ENCODE measurements at regions not wholly inside any gene's neighbourhood (a gene's known extent, or its start where the extent isn't known, plus 50 kb on each side); places are given as distances from the start of the nearest gene placed in this dataset.

DNA sequence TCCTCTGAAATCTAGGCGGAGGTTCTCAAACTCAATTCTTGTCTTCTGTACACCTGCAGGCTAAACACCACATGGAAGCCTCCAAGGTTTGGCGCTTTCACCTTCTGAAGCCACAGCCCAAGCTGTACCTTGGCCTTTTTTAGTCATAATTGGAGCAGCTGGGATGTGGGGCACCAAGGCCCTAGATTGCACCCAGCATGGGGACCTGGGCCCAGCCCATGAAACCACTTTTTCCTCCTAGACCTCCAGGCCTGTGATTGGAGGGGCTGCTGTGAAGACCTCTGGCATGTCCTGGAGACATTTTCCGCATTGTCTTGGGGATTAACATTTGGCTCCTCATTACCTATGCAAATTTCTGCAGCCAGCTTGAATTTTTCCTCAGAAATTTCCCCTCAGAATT, 181.0 kb downstream of the TYW3 start:
- intact Hi-C loops (cut with DNase I): no loop called here
- TF ChIP-seq, protein P1, sequence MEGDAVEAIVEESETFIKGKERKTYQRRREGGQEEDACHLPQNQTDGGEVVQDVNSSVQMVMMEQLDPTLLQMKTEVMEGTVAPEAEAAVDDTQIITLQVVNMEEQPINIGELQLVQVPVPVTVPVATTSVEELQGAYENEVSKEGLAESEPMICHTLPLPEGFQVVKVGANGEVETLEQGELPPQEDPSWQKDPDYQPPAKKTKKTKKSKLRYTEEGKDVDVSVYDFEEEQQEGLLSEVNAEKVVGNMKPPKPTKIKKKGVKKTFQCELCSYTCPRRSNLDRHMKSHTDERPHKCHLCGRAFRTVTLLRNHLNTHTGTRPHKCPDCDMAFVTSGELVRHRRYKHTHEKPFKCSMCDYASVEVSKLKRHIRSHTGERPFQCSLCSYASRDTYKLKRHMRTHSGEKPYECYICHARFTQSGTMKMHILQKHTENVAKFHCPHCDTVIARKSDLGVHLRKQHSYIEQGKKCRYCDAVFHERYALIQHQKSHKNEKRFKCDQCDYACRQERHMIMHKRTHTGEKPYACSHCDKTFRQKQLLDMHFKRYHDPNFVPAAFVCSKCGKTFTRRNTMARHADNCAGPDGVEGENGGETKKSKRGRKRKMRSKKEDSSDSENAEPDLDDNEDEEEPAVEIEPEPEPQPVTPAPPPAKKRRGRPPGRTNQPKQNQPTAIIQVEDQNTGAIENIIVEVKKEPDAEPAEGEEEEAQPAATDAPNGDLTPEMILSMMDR (IDR thresholded peaks at IDR 0.05; ENCODE audit: borderline replicate concordance, extremely low read depth, insufficient read depth): no peak
- Histone ChIP-seq H3K4me1 (ENCODE audit: control insufficient read depth in 2 of 3, insufficient read depth in 2 of 3, low read depth in 1 of 3, low read length in 3 of 3) (no peaks in the 10 kb centered on the region), H3K27me3 (ENCODE audit: control insufficient read depth, insufficient read depth, low read length) (no peaks in the 10 kb centered on the region), H3K9ac (ENCODE audit: low read length in 3 of 3) (no peak overlapping the region), H3K9me3 (ENCODE audit: control insufficient read depth in 2 of 3, insufficient read depth in 1 of 3, low read length in 3 of 3) (no peaks in the 10 kb centered on the region), H3K4me3 (ENCODE audit: low read length in 3 of 3) (no peak overlapping the region), H3K27ac (ENCODE audit: low read depth in 2 of 2, low read length in 2 of 2) (no peak overlapping the region), H3K36me3 (ENCODE audit: control insufficient read depth in 2 of 3, insufficient read depth in 3 of 3, low read length in 3 of 3) (no peaks in the 10 kb centered on the region)
- DNase-seq (no peak), FAIRE-seq (no peak)

DNA sequence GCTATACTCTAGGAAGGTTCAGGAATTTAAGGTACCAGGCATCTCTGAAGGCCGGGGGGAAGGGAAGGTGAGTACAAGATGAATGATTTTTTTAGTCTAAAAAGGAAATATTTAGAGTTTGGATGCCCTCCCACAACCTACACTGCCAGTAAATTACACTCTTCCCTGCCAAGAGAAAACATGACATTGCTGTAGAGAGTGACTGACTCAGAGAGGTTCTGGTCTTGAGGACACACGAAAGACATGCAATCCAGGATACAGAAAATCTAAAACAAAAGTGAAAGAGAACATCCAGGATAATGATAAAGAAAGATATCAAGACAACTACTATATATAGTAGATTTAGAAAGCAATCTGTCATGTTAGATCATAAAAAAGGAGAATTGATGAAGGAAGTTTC, 200.5 kb downstream of the TYW3 start:
- Histone ChIP-seq H3K4me3 (ENCODE audit: low read length in 3 of 3) (no peak overlapping the region), H3K36me3 (ENCODE audit: control insufficient read depth in 2 of 3, insufficient read depth in 3 of 3, low read length in 3 of 3) (no peaks in the 10 kb centered on the region), H3K27me3 (ENCODE audit: control insufficient read depth, insufficient read depth, low read length) (no peaks in the 10 kb centered on the region), H3K4me1 (ENCODE audit: control insufficient read depth in 2 of 3, insufficient read depth in 2 of 3, low read depth in 1 of 3, low read length in 3 of 3) (no peaks in the 10 kb centered on the region), H3K9me3 (ENCODE audit: control insufficient read depth in 2 of 3, insufficient read depth in 1 of 3, low read length in 3 of 3) (no peaks in the 10 kb centered on the region), H3K9ac (ENCODE audit: low read length in 3 of 3) (no peak overlapping the region), H3K27ac (ENCODE audit: low read depth in 2 of 2, low read length in 2 of 2) (no peak overlapping the region)
- FAIRE-seq: no peak
- TF ChIP-seq, protein P1 (IDR thresholded peaks at IDR 0.05; ENCODE audit: borderline replicate concordance, extremely low read depth, insufficient read depth): no peak
- intact Hi-C loops (cut with DNase I): no loop called here
- no peak for DNase-seq

DNA sequence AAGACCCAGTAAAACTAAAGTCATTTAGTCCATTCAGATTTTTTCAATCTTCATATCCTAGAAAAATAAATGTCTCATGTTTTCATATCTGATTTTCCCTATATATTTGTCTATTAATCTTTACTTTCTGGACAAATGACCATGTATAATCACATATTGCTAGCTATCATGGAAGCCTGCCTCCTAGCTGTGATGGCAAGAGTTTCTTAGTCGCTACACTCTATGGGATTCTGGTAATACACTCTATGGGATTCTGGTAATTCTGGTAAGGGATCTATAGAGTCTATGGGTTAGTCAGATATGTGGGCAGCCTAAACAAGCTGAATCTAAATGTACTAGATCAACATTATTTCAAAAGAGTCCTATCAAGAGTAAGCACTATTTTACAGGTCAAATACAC, 198.7 kb upstream of the LHX8 start:
- DNase-seq: no peak
- Histone ChIP-seq H3K9me3 (ENCODE audit: control insufficient read depth in 2 of 3, insufficient read depth in 1 of 3, low read length in 3 of 3) (no peaks in the 10 kb centered on the region), H3K27ac (ENCODE audit: low read depth in 2 of 2, low read length in 2 of 2) (no peak overlapping the region), H3K4me1 (ENCODE audit: control insufficient read depth in 2 of 3, insufficient read depth in 2 of 3, low read depth in 1 of 3, low read length in 3 of 3) (no peaks in the 10 kb centered on the region), H3K9ac (ENCODE audit: low read length in 3 of 3) (no peak overlapping the region), H3K27me3 (ENCODE audit: control insufficient read depth, insufficient read depth, low read length) (no peaks in the 10 kb centered on the region), H3K36me3 (ENCODE audit: control insufficient read depth in 2 of 3, insufficient read depth in 3 of 3, low read length in 3 of 3) (no peaks in the 10 kb centered on the region), H3K4me3 (ENCODE audit: low read length in 3 of 3) (no peak overlapping the region)
- intact Hi-C loops (cut with DNase I): no loop called here
- FAIRE-seq: no peak
- TF ChIP-seq, protein P1 (IDR thresholded peaks at IDR 0.05; ENCODE audit: borderline replicate concordance, extremely low read depth, insufficient read depth): no peak

DNA sequence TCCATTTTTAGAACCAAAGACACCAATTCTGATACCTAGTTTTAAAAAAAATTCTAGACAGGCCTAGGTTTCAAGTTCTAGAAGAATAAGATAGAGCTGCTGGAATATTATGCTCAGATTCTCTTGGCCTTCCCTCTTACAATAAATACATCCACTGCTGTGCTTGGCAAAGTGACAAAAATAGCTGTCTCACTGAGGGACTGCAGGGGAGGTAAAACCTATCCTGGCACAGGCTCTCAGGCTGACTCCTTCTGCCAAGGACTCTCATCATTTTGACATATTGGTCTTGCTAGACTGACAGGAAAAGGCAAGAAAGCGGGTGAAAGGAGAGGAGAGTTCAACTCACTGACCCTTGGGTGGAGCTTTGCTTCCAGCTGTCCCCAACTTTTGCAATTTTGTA, 197.0 kb upstream of the LHX8 start:
- Histone ChIP-seq H3K9ac (ENCODE audit: low read length in 3 of 3) (no peak overlapping the region), H3K4me1 (ENCODE audit: control insufficient read depth in 2 of 3, insufficient read depth in 2 of 3, low read depth in 1 of 3, low read length in 3 of 3) (no peaks in the 10 kb centered on the region), H3K36me3 (ENCODE audit: control insufficient read depth in 2 of 3, insufficient read depth in 3 of 3, low read length in 3 of 3) (no peaks in the 10 kb centered on the region), H3K27ac (ENCODE audit: low read depth in 2 of 2, low read length in 2 of 2) (no peak overlapping the region), H3K4me3 (ENCODE audit: low read length in 3 of 3) (no peak overlapping the region), H3K9me3 (ENCODE audit: control insufficient read depth in 2 of 3, insufficient read depth in 1 of 3, low read length in 3 of 3) (no peaks in the 10 kb centered on the region), H3K27me3 (ENCODE audit: control insufficient read depth, insufficient read depth, low read length) (no peaks in the 10 kb centered on the region)
- FAIRE-seq: no peak
- peak in 2 of 5 donors; percentile 5 to 21 for DNase-seq
- intact Hi-C loops (cut with DNase I): no loop called here
- TF ChIP-seq, protein P1 (IDR thresholded peaks at IDR 0.05; ENCODE audit: borderline replicate concordance, extremely low read depth, insufficient read depth): no peak
